SK-N-SH (cell line): ENCODE measurements at regions not wholly inside any gene's neighbourhood (a gene's known extent, or its start where the extent isn't known, plus 50 kb on each side); places are given as distances from the start of the nearest gene placed in this dataset.

Experiments used
- CTCF ChIA-PET: fragments of 300-600, 350-600 bp; formaldehyde crosslinking; extraction: SDS; loops from one replicate; lab custom pipeline; 2021; lab: Yijun Ruan, JAX
- POLR2A ChIA-PET: fragments of 350-600 bp; sonication (Branson Sonifier 250); formaldehyde crosslinking; extraction: SDS; loops from one replicate; lab custom pipeline; 2020; ENCODE audit warnings: antibody characterized with exemption, inconsistent platforms; lab: Yijun Ruan, JAX
- DNase-seq: peaks from one replicate; pipeline ENCODE4 v3.0.0; 2012
- H2AFZ ChIP-seq: fragments of 200-600 bp; sonication (generic); 2 replicates; pipeline ENCODE4 v1.8.1; 2016; ENCODE audit warnings: antibody characterized with exemption, mild to moderate bottlenecking, low read depth
- H3F3A ChIP-seq: fragments of 200-600 bp; sonication (generic); replicated peaks from 2 replicates; pipeline ENCODE3; 2016; ENCODE audit warnings: antibody characterized with exemption, mild to moderate bottlenecking; ENCODE audit not compliant: insufficient read depth
- H3K27ac ChIP-seq, 2 experiments: fragments of 200-500 bp in 1 of 2; fragments of 200-600 bp in 1 of 2; sonication (Bioruptor generic) in 1 of 2; sonication (generic), shearing (Covaris generic) in 1 of 2; 2 replicates each; pipeline versions ENCODE4 v1.5.1 to v1.6.1; 2014 to 2016; ENCODE audit warnings: low read depth in 2 of 2, inconsistent platforms in 1 of 2, low read length in 1 of 2, mild to moderate bottlenecking in 1 of 2, mixed read lengths in 1 of 2
- H3K27me3 ChIP-seq: fragments of 200-600 bp; sonication (generic), shearing (Covaris generic); 2 replicates; pipeline ENCODE4 v1.6.1; 2016; ENCODE audit warnings: mixed run types; ENCODE audit not compliant: insufficient read depth
- H3K36me3 ChIP-seq, 2 experiments: fragments of 200-500 bp in 1 of 2; fragments of 200-600 bp in 1 of 2; sonication (Bioruptor generic) in 1 of 2; sonication (generic) in 1 of 2; replicated peaks in 1 of 2; 2 replicates each; pipeline versions ENCODE3 to v1.5.1; 2014 to 2016; ENCODE audit warnings: low read length in 1 of 2, mild to moderate bottlenecking in 1 of 2; ENCODE audit not compliant: insufficient read depth in 2 of 2, control insufficient read depth in 1 of 2
- H3K4me1 ChIP-seq, 2 experiments: fragments of 200-500 bp in 1 of 2; fragments of 200-600 bp in 1 of 2; sonication (Bioruptor generic) in 1 of 2; sonication (generic), shearing (Covaris generic) in 1 of 2; 2 replicates each; pipeline versions ENCODE4 v1.5.1 to v1.6.1; 2014 to 2016; ENCODE audit warnings: low read depth in 1 of 2, low read length in 1 of 2, mixed run types in 1 of 2; ENCODE audit not compliant: insufficient read depth in 2 of 2, control insufficient read depth in 1 of 2
- H3K4me2 ChIP-seq: fragments of 200-600 bp; sonication (generic), shearing (Covaris generic); 2 replicates; pipeline ENCODE4 v1.6.1; 2017; ENCODE audit warnings: mixed run types
- H3K4me3 ChIP-seq, 2 experiments: fragments of 200-500 bp in 1 of 2; fragments of 200-600 bp in 1 of 2; sonication (Bioruptor generic) in 1 of 2; sonication (generic), shearing (Covaris generic) in 1 of 2; 2 replicates each; pipeline versions ENCODE4 v1.5.1 to v1.8.1; 2014 to 2016; ENCODE audit warnings: low read depth in 2 of 2, inconsistent platforms in 1 of 2, low read length in 1 of 2, mild to moderate bottlenecking in 1 of 2, mixed read lengths in 1 of 2, moderate library complexity in 1 of 2
- H3K79me2 ChIP-seq: fragments of 200-600 bp; sonication (generic); 2 replicates; pipeline ENCODE4 v1.8.1; 2017; ENCODE audit warnings: mild to moderate bottlenecking; ENCODE audit not compliant: insufficient read depth
- H3K9ac ChIP-seq: fragments of 200-600 bp; sonication (generic); 2 replicates; pipeline ENCODE4 v1.6.1; 2017; ENCODE audit warnings: mixed run types
- H3K9me2 ChIP-seq: fragments of 200-600 bp; sonication (generic); 2 replicates; pipeline ENCODE4 v1.6.1; 2017; ENCODE audit warnings: mixed run types
- H3K9me3 ChIP-seq: fragments of 200-600 bp; sonication (generic); 2 replicates; pipeline ENCODE4 v1.6.1; 2017; ENCODE audit warnings: mixed run types, mild to moderate bottlenecking, moderate library complexity
- H4K20me1 ChIP-seq: fragments of 200-600 bp; sonication (generic); 2 replicates; pipeline ENCODE4 v1.6.1; 2017; ENCODE audit warnings: mild to moderate bottlenecking, mixed run types; ENCODE audit not compliant: insufficient read depth
- EP300 ChIP-seq, 2 experiments: IDR thresholded peaks; 2 replicates each; pipeline versions ENCODE4 v1.4.0 to v1.6.1; 2012; ENCODE audit warnings: borderline replicate concordance in 1 of 2, low read depth in 1 of 2, low read length in 1 of 2
- EZH2phosphoT487 ChIP-seq: fragments of 200-600 bp; sonication (generic); IDR thresholded peaks from 2 replicates; pipeline ENCODE4 v1.6.1; 2017; ENCODE audit warnings: low read depth, mixed run types, mild to moderate bottlenecking, antibody characterized with exemption, moderate library complexity, borderline replicate concordance
- FOXJ3 ChIP-seq: sonication (generic); formaldehyde crosslinking; IDR thresholded peaks from 2 replicates; pipeline ENCODE4 v1.5.1; 2020; ENCODE audit warnings: mild to moderate bottlenecking, missing genetic modification reagents
- FOXM1 ChIP-seq: IDR thresholded peaks from 2 replicates; pipeline ENCODE4 v1.4.0; 2012; ENCODE audit warnings: low read depth, mild to moderate bottlenecking
- GABPA ChIP-seq: IDR thresholded peaks from 2 replicates; pipeline ENCODE4 v1.4.0; 2012; ENCODE audit warnings: low read depth, mild to moderate bottlenecking
- GATA2 ChIP-seq: sonication (generic); formaldehyde crosslinking; IDR thresholded peaks from 2 replicates; pipeline ENCODE4 v1.5.0; 2020; ENCODE audit warnings: mild to moderate bottlenecking, missing genetic modification reagents
- MAX ChIP-seq: IDR thresholded peaks from 2 replicates; pipeline ENCODE4 v1.4.0; 2012; ENCODE audit warnings: low read depth
- NRF1 ChIP-seq: IDR thresholded peaks from 2 replicates; pipeline ENCODE4 v1.6.1; 2012; ENCODE audit warnings: low read depth, mild to moderate bottlenecking, low read length
- PBX3 ChIP-seq: IDR thresholded peaks from 2 replicates; pipeline ENCODE4; 2012
- POLR2AphosphoS5 ChIP-seq: IDR thresholded peaks from 2 replicates; pipeline ENCODE4 v1.6.1; 2012; ENCODE audit warnings: low read depth, low read length
- RAD21 ChIP-seq: IDR thresholded peaks from 2 replicates; pipeline ENCODE4 v1.6.1; 2012; ENCODE audit warnings: mild to moderate bottlenecking, low read length
- REST ChIP-seq: IDR thresholded peaks from 2 replicates; pipeline ENCODE4 v1.6.1; 2012; ENCODE audit warnings: mild to moderate bottlenecking, low read depth, low read length, moderate library complexity
- SIN3A ChIP-seq: IDR thresholded peaks from 2 replicates; pipeline ENCODE4 v1.6.1; 2012; ENCODE audit warnings: low read depth, mild to moderate bottlenecking, low read length, moderate library complexity, borderline replicate concordance
- TAF1 ChIP-seq: IDR thresholded peaks from 2 replicates; pipeline ENCODE4 v1.6.1; 2012; ENCODE audit warnings: low read depth, mild to moderate bottlenecking, low read length, moderate library complexity, borderline replicate concordance
- TCF12 ChIP-seq: IDR thresholded peaks from 2 replicates; pipeline ENCODE4 v1.4.0; 2012
- YY1 ChIP-seq: IDR thresholded peaks from 2 replicates; pipeline ENCODE4 v1.4.0; 2012; ENCODE audit warnings: low read depth, mild to moderate bottlenecking
- ZBTB33 ChIP-seq: IDR thresholded peaks from 2 replicates; pipeline ENCODE4 v1.4.0; 2012; ENCODE audit warnings: low read depth, borderline replicate concordance
- WGBS: methylation state at CpG from one replicate; pipeline ENCODE4 v1.1.6; 2017; ENCODE audit warnings: low lambda C conversion rate; 5-methylcytosine and 5-hydroxymethylcytosine counted together

- TF ChIP-seq GATA2 (CRISPR knock-in tag) = no peak
These were observed 510.5 kb upstream of the AGA start (continued) for GRCh38 chr4:177952723-177953122.

- 17% methylated on average over 5 of the region's 5 CpGs for WGBS
- Histone ChIP-seq H3K9me2 (no peaks in the 10 kb centered on the region; the same call in 1 of the 2 replicates), H3K36me3 (no peaks in the 10 kb centered on the region), H3K27ac (no peak overlapping the region), H4K20me1 (no peaks in the 10 kb centered on the region), H3F3A (no peaks in the 10 kb centered on the region), H3K9me3 (no peaks in the 10 kb centered on the region), H3K79me2 (no peaks in the 10 kb centered on the region), H3K9ac (no peak overlapping the region), H2AFZ (0 out of 2 replicates have a peak overlapping the region, but pooled peaks have one; percentile 18), H3K4me2 (no peak overlapping the region), H3K27me3 (no peaks in the 10 kb centered on the region), H3K4me3 (no peak overlapping the region), H3K4me1 (no peaks in the 10 kb centered on the region)
- ChIA-PET POLR2A (no interaction called here), CTCF (no interaction called here)
- DNase-seq = no peak
- no peak for TF ChIP-seq EP300 (IDR thresholded peaks at IDR 0.05; ENCODE audit: borderline replicate concordance in 1 of 2, low read depth in 1 of 2, low read length in 1 of 2)
- no peak for TF ChIP-seq RAD21
- TF ChIP-seq TCF12 = no peak
- TF ChIP-seq PBX3 = no peak
- no peak for TF ChIP-seq FOXM1
- TF ChIP-seq MAX = no peak
- no peak for TF ChIP-seq YY1
- TF ChIP-seq FOXJ3 (CRISPR knock-in tag) = no peak
- TF ChIP-seq EZH2phosphoT487 = no peak
- no peak for TF ChIP-seq NRF1
- TF ChIP-seq GABPA = no peak
- no peak for TF ChIP-seq POLR2AphosphoS5
- TF ChIP-seq ZBTB33 = no peak
- TF ChIP-seq REST = no peak
- no peak for TF ChIP-seq TAF1
- TF ChIP-seq SIN3A = no peak
These were observed 515.5 kb upstream of the AGA start for GRCh38 chr4:177957596-177958360.
